ENCODE measurements at regions not wholly inside any gene's neighbourhood (a gene's known extent, or its start where the extent isn't known, plus 50 kb on each side); places are given as distances from the start of the nearest gene placed in this dataset.
"Not testable (repeated sequence)": the region's sequence is repeated elsewhere in the genome, so short reads cannot be mapped to it uniquely, and the experiment has no call there.

GRCh38 chr14:101616202-101616601 is 54.9 kb downstream of the DIO3 start:
- no peak for DNase-seq
- in situ Hi-C loops (cut with MboI; ENCODE audit: low pct_unique_long_range_greater_than_20kb, low sequenced_read_pairs) = no loop called here

DNA sequence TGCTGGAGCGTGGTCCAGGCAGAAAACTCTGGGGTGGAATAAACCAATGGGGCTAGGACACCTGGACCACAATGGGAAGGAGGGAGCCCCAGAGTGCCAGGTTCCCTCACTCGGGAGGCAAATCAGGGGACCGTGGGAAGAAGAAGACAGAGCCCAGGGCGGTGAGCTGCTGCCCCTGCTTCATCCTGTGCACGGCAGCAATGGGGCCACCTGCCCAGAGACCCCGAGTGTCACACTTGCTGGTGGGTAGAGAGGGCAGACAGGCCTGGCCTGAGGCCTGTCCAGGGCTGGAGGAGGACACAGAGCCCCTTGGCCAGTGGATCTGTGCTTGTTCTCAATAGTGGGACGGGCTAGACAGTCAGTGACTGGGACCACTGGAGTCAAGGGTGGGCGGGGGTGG is 58.2 kb downstream of the DIO3 start:
- no peak for DNase-seq
- in situ Hi-C loops (cut with MboI; ENCODE audit: low pct_unique_long_range_greater_than_20kb, low sequenced_read_pairs) = no loop called here

GRCh38 chr14:101620031-101620788 is 58.9 kb downstream of the DIO3 start:
- in situ Hi-C loops (cut with MboI; ENCODE audit: low pct_unique_long_range_greater_than_20kb, low sequenced_read_pairs) = no loop called here
- no peak for DNase-seq

GRCh38 chr14:101620821-101621785 is 59.8 kb downstream of the DIO3 start:
- in situ Hi-C loops (cut with MboI; ENCODE audit: low pct_unique_long_range_greater_than_20kb, low sequenced_read_pairs) = no loop called here
- no peak for DNase-seq

- in situ Hi-C loops (cut with MboI; ENCODE audit: low pct_unique_long_range_greater_than_20kb, low sequenced_read_pairs) = no loop called here
These were observed 61.2 kb downstream of the DIO3 start for GRCh38 chr14:101622251-101623076.

GRCh38 chr14:101623077-101623372 is 61.7 kb downstream of the DIO3 start:
- DNase-seq = no peak
- in situ Hi-C loops (cut with MboI; ENCODE audit: low pct_unique_long_range_greater_than_20kb, low sequenced_read_pairs) = no loop called here

More at GRCh38 chr14:101622251-101623076, 61.2 kb downstream of the DIO3 start:
- no peak for DNase-seq

DNA sequence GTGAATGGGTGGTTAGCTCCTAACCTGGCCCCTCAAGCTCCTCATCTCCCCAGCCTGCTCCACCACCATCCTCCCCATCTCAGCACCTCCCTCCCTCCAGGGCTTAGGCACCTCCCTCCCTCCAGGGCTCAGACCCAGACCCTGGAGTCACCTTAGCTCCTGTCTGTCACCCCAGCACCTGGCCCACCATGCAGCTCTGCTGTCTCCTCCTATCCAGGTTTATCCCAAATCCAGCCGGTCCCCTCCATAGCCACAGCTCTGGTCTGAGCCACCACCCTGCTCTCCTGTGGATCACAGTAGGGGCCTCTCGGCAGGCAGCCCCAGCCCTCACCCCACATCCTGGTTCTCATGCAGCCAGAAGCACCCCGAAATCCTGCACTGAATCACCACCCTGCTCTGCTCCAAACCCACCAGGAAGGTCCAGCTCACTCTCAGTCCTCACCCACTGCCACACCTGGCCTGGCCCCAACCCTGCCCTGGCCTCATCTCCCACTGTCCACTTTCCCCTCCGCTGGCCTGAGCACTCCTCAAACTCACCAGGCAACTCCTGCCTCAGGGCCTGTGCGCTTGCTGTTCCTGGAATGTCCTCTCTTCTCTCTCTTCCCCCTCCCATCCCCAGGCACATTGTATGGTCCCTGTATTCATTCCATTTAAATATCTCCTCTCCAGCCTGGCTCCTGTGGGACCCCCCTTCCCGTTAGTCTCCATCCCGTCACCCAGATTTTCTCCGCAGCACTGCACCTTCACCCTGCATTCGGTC is 62.6 kb downstream of the DIO3 start:
- in situ Hi-C loops (cut with MboI; ENCODE audit: low pct_unique_long_range_greater_than_20kb, low sequenced_read_pairs) = no loop called here
- DNase-seq = no peak

DNA sequence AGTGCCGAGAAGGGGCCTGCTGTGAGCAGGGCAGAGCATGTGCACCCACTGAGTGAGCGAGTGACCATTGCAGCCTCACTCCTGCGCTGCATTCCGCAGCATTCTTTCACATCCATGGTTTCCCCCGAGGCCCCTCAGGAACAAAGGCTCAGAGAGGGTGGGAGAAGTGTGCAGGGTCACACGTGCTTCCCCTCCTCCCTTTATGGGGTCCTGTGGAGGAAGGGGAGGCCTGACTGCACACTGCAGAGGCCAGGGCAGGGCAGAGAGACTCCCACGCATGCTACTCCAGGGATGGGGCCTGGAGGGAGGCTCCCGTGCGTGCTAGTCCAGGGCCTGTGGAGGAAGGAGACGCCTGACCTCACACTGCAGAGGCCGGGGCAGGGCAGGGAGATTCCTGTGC is 63.2 kb downstream of the DIO3 start:
- in situ Hi-C loops (cut with MboI; ENCODE audit: low pct_unique_long_range_greater_than_20kb, low sequenced_read_pairs) = no loop called here
- DNase-seq = no peak

DNA sequence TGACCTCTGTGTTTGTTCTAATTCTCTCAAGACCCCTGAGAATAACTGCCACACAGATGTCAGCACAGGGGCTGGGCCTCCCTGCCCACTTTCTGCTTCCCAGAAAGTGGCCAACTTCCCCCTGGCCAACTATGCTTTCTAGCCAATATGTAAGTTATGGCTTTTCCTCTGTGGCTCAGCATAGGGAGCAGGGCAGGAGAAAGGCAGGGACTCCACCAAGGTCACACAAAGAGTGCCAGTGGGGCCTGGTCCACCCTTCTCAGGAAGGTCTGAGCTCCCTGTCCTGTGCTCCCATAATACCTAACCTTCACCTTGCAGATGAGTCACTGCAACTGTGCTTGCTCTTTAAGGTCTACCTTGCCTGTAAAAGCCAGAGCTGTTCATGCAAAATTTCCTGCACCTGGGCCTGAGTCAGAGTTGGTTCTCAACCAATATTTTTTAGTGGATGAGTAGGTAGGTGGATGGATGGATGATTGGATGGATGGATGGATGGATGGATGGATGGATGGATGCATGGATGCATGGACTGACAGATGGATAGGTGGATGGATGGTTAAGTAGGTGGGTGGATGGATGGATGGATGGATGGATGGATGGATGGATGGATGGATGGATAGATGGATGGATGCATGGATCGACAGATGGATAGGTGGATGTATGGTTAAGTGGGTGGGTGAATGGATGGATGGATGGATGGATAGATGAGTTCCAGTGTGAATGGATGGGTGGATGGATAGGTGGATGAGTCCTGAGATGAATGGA is 64.2 kb downstream of the DIO3 start:
- DNase-seq = no peak
- in situ Hi-C loops (cut with MboI; ENCODE audit: low pct_unique_long_range_greater_than_20kb, low sequenced_read_pairs) = loop anchor here (25.0 kb wide), 1 partner anchor 713 kb away; the partner anchor contains the start of gene RTL1

GRCh38 chr14:101626331-101626730 is 65.0 kb downstream of the DIO3 start:
- no peak for DNase-seq
- in situ Hi-C loops (cut with MboI; ENCODE audit: low pct_unique_long_range_greater_than_20kb, low sequenced_read_pairs) = loop anchor here (25.0 kb wide), 1 partner anchor 714 kb away; the partner anchor contains the start of gene RTL1

GRCh38 chr14:101627915-101628262 is 66.6 kb downstream of the DIO3 start:
- in situ Hi-C loops (cut with MboI; ENCODE audit: low pct_unique_long_range_greater_than_20kb, low sequenced_read_pairs) = loop anchor here (25.0 kb wide), 1 partner anchor 716 kb away; the partner anchor contains the start of gene RTL1
- no peak for DNase-seq

- in situ Hi-C loops (cut with MboI; ENCODE audit: low pct_unique_long_range_greater_than_20kb, low sequenced_read_pairs) = loop anchor here (25.0 kb wide), 1 partner anchor 716 kb away; the partner anchor contains the start of gene RTL1
- DNase-seq = peak; percentile 89
These were observed 67.2 kb downstream of the DIO3 start for GRCh38 chr14:101628471-101628966.

GRCh38 chr14:101628975-101629374 is 67.7 kb downstream of the DIO3 start:
- in situ Hi-C loops (cut with MboI; ENCODE audit: low pct_unique_long_range_greater_than_20kb, low sequenced_read_pairs) = loop anchor here (25.0 kb wide), 1 partner anchor 717 kb away; the partner anchor contains the start of gene RTL1

DNA sequence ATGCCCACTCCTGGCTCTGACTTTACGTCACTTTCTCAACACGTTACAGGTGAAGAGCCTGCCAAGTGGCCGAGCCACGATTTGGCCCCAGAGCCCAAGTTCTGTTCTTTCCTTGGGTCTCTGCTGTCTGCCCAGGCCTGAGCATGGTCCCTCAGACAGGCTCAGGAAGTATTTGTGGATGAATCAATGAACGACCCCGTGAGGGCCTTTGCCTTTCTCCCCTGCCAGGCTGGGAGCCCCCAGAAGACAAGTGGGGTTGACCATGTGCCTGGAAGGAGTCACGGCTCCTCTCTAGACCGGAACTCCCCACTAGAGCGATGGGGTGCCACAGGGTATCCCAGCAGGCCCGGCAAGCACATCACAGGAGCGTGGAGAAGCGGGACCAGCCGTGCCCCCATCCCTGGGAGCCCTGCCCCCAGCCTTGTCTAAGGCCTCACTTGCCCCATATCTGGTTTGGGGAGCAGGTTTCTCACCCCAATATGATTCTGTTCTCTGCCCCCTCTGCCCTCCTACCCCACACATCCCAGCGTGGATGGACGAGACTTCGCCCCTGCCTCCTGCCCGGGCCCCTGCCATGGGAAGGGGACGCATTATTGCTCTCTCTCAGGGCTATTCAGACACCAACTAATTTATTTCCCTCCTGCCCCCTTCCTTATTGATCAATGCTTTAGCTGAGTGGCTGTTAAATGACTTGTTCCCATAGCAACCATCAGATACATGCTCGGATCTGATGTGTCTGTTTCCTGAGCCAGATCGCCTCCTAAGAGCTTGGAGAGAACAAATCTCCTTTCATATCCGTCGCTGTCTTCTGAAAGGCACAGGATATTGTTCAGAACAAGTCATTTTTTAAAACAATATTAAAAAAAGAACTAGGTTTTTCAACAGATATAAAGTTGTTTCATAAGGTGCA is 69.0 kb downstream of the DIO3 start:
- DNase-seq = no peak
- in situ Hi-C loops (cut with MboI; ENCODE audit: low pct_unique_long_range_greater_than_20kb, low sequenced_read_pairs) = loop anchor here (25.0 kb wide), 1 partner anchor 718 kb away; the partner anchor contains the start of gene RTL1

More at GRCh38 chr14:101628975-101629374, 67.7 kb downstream of the DIO3 start:
- no peak for DNase-seq

- no peak for DNase-seq
- in situ Hi-C loops (cut with MboI; ENCODE audit: low pct_unique_long_range_greater_than_20kb, low sequenced_read_pairs) = loop anchor here (25.0 kb wide), 1 partner anchor 719 kb away; the partner anchor contains the start of gene RTL1
These were observed 69.9 kb downstream of the DIO3 start for GRCh38 chr14:101631199-101631598.

DNA sequence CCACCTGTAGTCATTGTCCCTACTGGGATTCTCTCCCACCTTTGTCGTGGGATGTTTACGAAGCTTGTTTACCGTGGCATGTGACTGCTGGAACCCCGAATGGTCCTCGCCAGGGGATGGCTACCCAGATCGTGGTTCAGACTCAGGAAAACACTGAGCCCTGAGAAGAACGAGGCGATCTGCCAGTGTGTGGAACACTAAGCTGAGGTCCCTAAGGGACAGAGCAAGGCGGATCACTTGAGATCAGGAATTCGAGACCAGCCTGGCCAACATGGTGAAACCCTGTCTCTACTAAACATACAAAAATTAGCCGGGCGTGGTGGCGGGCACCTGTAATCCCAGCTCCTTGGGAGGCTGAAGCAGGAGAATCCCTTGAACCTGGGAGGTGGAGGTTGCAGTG is 70.7 kb downstream of the DIO3 start:
- in situ Hi-C loops (cut with MboI; ENCODE audit: low pct_unique_long_range_greater_than_20kb, low sequenced_read_pairs) = loop anchor here (25.0 kb wide), 1 partner anchor 720 kb away; the partner anchor contains the start of gene RTL1
- DNase-seq = not testable (repeated sequence)

All from KBM-7 (cell line).